ENCODE measurements at regions not wholly inside any gene's neighbourhood (a gene's known extent, or its start where the extent isn't known, plus 50 kb on each side); places are given as distances from the start of the nearest gene placed in this dataset.
A peak's percentile ranks its signal among the peaks of the same experiment; 100 is the strongest.

GRCh38 chr2:128498086-128498485 lies 179.4 kb upstream of the HS6ST1 start:
- H3K4me3 ChIP-seq (ENCODE audit: low read length), result no peak overlapping the region
- no peak for TF ChIP-seq CTCF (conservative IDR thresholded peaks at IDR 0.05; ENCODE audit: low read length)
- no peak for DNase-seq (ENCODE audit: low read depth)

- no peak for DNase-seq (ENCODE audit: low read depth)
- no peak for TF ChIP-seq CTCF (conservative IDR thresholded peaks at IDR 0.05; ENCODE audit: low read length)
- H3K4me3 ChIP-seq (ENCODE audit: low read length), result no peak overlapping the region
Measured at GRCh38 chr2:128498589-128498988, 179.9 kb upstream of the HS6ST1 start.

DNA sequence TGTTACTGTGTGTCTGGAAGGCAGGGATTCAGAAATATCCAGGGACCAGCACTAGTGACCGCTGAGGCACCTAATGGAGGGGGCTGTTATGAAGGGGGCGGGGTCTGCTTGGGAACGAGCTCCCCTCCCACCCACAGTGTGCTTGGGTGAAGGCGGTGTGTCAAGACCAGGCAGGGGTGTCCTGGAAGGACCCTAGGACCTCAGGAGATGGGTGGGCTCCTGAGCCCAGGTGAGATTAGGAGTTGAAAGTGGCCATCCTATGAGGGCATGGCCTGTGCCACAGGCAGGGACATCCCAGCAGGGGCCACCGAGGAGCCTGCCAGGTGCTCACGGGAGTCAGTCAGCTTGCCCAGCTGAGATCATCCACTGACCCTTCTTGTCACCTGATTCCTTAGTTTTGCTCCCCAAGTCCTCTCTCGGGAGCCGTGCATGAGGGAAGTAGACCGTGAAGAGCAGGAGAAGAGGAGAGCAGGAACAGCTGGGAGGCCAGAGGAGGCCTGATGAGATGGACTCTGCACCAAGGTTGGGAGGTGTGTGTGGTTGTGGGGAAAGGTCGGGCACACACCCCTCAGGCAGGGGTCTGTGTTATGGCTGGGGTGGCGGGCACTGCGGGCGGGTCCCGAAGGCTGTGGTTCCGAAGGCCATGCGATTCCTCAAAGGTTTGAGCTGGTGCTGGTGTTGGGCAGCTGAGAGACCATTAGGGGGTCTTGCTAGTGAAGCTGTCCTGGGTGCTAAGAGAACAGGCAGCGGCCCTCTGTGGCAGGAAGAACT lies 180.9 kb upstream of the HS6ST1 start:
- DNase-seq (ENCODE audit: low read depth), result no peak
- no peak overlapping the region for H3K4me3 ChIP-seq (ENCODE audit: low read length)
- TF ChIP-seq CTCF (conservative IDR thresholded peaks at IDR 0.05; ENCODE audit: low read length), result no peak

DNA sequence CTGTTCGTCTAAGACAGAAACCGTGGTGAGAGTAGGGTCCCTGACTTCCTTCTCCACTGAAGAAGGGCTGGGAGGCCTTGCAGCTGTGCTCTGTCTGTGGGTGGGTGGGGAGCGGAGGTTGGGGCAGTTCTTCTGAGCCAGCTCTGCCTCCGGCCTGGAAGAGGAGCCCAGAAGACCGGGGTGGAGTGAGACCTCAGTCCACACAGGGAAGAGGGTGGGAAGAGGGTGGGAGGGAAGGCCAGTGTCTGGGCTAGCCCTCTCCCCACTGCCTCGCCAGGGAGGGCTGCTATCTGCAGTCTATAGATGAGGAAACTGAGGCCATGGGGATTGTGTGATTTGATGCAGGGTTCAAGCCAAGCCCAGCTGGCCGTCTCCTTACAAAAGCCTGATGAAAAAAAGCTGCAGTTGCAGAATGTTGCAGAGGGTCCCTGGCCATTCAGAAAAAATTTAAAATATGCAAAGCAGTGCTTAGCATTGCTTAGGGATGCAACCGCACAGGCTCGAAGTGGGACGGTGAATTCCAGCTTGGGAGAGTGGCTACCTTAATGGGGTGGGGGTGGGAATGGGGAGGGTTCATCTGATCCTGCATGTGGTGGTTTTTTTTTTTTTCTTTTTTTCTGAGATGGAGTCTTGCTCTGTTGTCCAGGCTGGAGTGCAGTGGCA lies 181.6 kb upstream of the HS6ST1 start:
- peak; percentile 14 for DNase-seq (ENCODE audit: low read depth)
- TF ChIP-seq CTCF (conservative IDR thresholded peaks at IDR 0.05; ENCODE audit: low read length), result no peak
- no peak overlapping the region for H3K4me3 ChIP-seq (ENCODE audit: low read length)

DNA sequence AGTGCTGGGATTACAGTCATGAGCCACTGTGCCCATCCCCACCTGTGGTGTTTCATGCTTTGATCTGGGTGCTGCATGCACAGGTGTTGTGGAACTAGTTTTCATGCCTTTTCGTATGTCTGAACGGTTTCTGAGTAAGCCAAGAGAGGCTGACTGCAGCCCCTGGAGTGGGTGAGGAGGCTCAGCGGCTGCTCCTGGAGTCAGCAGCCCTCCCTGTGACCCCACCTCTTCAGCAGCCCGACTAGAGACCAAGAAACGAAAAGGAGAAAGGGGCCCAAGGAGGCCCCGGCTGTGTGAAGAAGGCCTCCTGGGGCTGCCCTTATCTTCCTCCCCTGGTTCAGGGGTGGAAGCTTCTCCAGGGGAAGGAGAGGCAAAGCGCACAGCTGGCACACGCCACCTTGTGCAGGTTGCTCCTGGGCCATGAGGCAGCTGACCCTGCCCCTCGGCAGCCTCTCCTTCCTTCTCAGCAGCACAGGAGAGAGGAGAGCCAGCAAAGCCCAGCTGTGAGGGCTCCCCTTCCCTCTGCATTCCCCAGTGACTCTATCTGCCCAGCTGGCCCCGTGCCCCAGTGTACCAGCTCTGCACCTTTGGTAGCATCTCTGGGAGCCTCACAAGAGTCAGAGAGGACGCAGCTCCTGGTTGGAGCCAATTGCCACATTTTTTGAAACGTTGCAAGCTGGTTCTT lies 182.5 kb upstream of the HS6ST1 start:
- DNase-seq (ENCODE audit: low read depth), result no peak
- no peak overlapping the region for H3K4me3 ChIP-seq (ENCODE audit: low read length)
- no peak for TF ChIP-seq CTCF (conservative IDR thresholded peaks at IDR 0.05; ENCODE audit: low read length)

DNA sequence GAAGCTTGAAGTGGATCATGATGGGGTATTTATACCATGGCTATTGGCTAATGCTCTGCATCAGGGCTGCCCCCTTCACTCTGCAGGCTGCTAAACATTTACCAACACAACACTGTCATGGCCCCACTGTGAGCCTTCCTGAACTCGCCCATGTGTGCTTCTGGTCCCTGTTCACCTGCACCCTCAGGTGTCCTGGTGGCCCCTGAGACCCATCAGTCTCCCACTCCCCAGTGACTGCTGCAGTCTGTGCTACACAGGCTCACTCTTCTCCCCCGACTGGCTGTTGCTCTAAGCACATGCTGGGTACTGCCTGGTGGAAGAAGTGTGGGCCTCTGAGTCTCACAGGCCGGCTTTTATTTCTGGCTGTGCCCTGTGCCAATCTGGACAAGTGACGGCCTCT lies 183.0 kb upstream of the HS6ST1 start:
- DNase-seq (ENCODE audit: low read depth), result no peak
- no peak for TF ChIP-seq CTCF (conservative IDR thresholded peaks at IDR 0.05; ENCODE audit: low read length)
- H3K4me3 ChIP-seq (ENCODE audit: low read length), result no peak overlapping the region

All from AG10803 (cell line).